ENCODE measurements at regions not wholly inside any gene's neighbourhood (a gene's known extent, or its start where the extent isn't known, plus 50 kb on each side); places are given as distances from the start of the nearest gene placed in this dataset.
"Not testable (repeated sequence)": the region's sequence is repeated elsewhere in the genome, so short reads cannot be mapped to it uniquely, and the experiment has no call there.

GRCh38 chr17:22138861-22139469, 446.6 kb downstream of the KCNJ18 start:
- no peak for DNase-seq

- no peak for DNase-seq
Observed at GRCh38 chr17:22142091-22142490, 449.8 kb downstream of the KCNJ18 start.

- DNase-seq, result no peak
Observed at GRCh38 chr17:22145605-22146178, 453.4 kb downstream of the KCNJ18 start.

- DNase-seq, result no peak
Observed at GRCh38 chr17:22158364-22158763, 466.0 kb downstream of the KCNJ18 start.

DNA sequence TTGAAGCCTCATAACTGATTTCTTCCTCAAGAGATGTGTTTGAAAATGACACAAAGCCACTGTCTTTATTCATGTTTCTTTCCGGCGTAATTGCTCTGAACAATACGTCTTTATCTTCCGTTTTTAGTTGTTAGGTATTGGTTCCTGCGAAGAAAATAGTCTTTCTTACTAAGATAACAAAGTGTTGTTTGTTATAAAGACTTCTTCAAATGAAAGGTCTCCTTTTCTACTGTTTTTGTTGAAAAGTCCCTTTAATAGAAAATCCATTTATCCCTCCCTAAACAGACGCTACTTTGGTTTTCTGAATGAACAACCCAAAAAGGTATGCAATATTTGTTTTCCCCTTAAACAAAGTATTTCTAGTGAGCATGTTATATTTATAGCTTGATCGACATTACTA, 469.1 kb downstream of the KCNJ18 start:
- no peak for DNase-seq

GRCh38 chr17:22171631-22172030, 479.3 kb downstream of the KCNJ18 start:
- no peak for DNase-seq

DNA sequence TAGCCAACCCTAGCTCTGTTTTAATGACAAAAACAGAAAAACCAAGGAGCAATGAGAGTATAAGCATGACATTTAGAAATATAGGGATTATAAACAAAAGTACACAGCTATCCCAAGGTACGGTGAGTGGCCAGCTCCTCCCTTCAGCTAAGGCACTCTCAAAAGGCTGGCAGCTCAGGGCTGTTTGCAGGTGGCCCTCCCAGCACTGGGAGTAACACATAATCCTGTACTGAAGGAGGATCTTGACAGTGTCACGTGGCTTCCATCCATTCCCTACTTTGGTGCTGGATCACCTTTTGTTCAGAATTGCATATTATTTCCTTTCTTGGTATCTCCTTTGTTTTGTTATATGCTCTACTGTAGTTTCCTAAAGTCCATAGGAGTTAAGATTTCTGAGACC, 500.8 kb downstream of the KCNJ18 start:
- DNase-seq, result no peak

- DNase-seq, result not testable (repeated sequence)
Observed at GRCh38 chr17:22200187-22200586, 507.9 kb downstream of the KCNJ18 start.

- no peak for DNase-seq
Observed at GRCh38 chr17:22202702-22203101, 510.4 kb downstream of the KCNJ18 start.

DNA sequence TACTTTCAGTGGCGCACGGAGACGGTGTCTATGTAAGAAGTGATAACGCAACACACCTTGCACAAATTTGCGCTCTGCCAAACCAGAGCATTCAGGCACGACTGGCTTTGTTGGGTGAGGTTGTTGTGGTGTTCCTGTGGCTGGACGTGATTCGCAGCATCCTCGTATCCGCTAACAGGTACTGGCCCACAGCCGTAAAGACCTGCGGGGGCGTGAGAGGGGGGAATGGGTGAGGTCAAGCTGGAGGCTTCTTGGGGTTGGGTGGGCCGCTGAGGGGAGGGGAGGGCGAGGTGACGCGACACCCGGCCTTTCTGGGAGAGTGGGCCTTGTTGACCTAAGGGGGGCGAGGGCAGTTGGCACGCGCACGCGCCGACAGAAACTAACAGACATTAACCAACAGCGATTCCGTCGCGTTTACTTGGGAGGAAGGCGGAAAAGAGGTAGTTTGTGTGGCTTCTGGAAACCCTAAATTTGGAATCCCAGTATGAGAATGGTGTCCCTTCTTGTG, 510.9 kb downstream of the KCNJ18 start:
- DNase-seq, result no peak

DNA sequence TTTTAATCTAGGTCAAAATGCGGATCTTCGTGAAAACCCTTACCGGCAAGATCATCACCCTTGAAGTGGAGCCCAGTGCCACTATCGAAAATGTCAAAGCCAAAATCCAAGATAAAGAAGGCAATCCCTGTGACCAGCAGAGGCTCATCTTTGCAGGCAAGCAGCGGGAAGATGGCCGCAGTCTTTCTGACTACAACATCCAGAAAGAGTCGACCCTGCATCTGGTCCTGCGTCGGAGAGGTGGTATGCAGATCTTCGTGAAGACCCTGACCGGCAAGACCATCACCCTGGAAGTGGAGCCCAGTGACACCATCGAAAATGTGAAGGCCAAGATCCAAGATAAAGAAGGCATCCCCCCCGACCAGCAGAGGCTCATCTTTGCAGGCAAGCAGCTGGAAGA, 511.8 kb downstream of the KCNJ18 start:
- not testable (repeated sequence) for DNase-seq

GRCh38 chr17:22210212-22210611, 517.9 kb downstream of the KCNJ18 start:
- DNase-seq, result not testable (repeated sequence)

DNA sequence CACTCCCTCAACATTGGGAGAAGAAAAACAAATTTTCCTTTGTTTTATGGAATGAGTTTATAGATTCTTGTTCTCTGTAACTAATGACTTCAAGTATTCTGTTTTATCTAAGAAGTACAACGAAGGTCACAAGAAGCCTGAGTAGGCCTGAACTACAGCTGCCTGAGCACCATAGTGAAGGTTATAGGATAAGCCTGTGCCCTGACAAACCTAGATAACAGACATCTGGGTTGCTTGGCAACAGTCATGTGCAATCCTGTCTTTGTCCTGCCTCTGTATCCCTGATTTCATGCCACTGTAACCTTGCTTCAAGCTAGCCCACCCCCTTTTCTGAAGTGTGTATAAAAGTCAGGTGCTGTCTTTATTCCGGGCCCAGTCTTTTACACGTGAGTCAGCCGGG, 520.8 kb downstream of the KCNJ18 start:
- not testable (repeated sequence) for DNase-seq

- DNase-seq, result no peak
Observed at GRCh38 chr17:22217135-22217534, 524.8 kb downstream of the KCNJ18 start.

DNA sequence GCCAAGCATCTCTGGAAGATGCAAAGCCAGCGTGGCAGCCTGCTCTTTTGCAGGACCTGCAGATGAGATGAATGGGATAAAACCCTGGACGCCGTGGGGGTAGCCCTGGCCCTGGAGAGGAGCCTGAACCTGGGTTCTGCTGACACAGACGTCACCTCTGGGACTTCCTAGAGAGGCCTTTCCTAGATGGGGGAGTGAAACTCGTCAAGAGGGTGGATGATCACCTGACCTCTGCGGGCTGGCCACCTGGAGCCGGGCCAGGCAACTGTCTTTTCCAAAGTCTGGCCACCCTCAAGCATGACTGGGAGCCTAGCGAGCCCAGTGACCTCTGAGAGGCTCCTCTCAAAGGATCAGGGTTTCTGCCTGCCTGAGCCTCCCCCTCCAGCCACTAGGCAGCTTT, 529.0 kb downstream of the KCNJ18 start:
- no peak for DNase-seq

GRCh38 chr17:22226477-22226876, 534.2 kb downstream of the KCNJ18 start:
- not testable (repeated sequence) for DNase-seq

DNA sequence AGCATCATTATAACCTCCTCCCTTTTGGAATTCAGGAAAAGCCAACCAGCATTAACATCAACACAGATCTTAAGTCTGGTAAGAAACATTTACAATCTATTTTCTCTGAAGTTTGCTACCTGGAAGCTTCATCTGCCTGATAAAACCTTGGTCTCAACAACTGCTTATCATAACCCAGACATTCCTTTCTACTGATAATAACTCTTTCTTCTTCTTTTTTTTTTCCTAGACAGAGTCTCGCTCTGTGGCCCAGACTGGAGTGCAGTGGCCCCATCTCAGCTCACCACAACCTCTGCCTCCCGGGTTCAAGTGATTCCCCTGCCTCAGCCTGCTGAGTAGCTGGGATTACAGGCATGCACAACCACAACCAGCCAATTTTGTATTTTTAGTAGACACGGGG, 534.6 kb downstream of the KCNJ18 start:
- DNase-seq, result not testable (repeated sequence)

GRCh38 chr17:22227699-22228553, 535.6 kb downstream of the KCNJ18 start:
- not testable (repeated sequence) for DNase-seq

GRCh38 chr17:22229821-22230220, 537.5 kb downstream of the KCNJ18 start:
- not testable (repeated sequence) for DNase-seq

GRCh38 chr17:22233382-22233781, 541.1 kb downstream of the KCNJ18 start:
- DNase-seq, result no peak

GRCh38 chr17:22242472-22242871, 550.1 kb downstream of the KCNJ18 start:
- DNase-seq, result no peak

- DNase-seq, result no peak
Observed at GRCh38 chr17:22251498-22251897, 559.2 kb downstream of the KCNJ18 start.

DNA sequence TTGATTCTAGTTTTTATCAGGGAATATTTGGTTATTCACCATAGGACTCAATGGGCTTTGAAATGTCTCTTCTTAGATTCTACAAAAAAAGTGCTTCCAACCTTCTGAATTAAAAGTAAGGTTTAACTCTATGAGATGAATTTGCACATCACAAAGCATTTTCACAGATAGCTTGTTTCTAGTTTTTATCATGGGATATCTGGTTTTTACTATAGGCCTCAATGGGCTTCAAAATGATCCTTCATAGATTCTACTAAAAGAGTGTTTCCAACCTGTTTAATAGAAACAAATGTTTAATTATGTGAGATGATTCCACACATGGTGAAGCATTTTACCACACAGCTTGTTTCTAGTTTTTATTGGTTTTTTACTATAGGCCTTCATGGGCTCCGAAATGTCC, 560.7 kb downstream of the KCNJ18 start:
- DNase-seq, result no peak

DNA sequence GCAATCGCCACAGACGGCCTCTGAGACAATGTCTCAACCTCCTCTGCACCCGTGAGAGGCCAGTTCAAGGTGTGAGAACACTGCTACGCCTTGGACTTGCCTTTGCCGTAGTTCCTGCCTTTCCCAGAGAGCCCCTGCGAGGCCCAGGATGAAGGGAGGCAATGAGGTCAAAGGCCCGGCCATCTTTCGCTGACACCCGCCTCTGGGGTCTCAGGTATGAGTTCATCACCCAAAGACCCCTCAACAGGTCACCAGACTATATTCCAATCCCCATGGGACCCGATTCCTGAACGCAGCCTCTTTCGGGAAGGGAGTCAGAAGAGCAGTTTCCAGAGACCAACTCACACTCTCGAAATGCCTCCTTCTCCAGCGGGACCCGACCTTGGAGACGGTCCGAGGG, 573.5 kb downstream of the KCNJ18 start:
- DNase-seq, result no peak

All from NK-92 treated with Interleukin-12 subunit alpha and Interleukin-12 subunit beta, amount 100 ng/mL, for 24 hours (cell line).